ENCODE measurements at regions not wholly inside any gene's neighbourhood (a gene's known extent, or its start where the extent isn't known, plus 50 kb on each side); places are given as distances from the start of the nearest gene placed in this dataset.
"Not testable (repeated sequence)": the region's sequence is repeated elsewhere in the genome, so short reads cannot be mapped to it uniquely, and the experiment has no call there.

DNA sequence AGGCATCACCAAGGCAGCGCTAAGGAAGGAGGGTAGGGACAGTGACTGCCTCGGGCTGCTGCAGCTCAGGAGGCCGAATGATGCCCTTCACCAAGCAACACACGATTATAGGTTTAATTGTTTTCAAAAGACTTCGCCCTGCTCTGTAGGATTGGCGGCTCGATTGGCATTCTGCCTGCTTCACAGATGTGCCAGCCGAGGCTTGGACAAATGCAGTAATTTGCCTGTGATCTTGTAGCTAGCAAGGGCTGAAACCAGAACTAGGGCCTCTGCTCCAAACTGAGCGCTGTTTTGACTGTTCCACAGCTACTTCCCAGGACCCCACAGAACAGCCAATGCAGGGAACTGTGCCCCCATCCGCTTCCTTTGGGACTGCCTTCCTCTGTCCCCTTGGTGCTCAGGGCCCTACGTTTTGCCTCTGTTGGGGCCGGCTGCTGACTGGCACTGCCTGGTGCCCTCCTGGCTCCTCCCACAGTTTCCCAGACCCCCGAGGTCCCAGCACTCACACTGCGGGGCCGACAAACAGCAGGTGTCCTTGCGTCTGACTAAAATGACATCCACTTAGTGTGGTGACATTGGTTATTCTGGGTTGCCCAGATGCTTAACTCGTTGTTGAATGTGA, 62.6 kb upstream of the EN2 start:
- no peak for DNase-seq (ENCODE audit: low spot score)

DNA sequence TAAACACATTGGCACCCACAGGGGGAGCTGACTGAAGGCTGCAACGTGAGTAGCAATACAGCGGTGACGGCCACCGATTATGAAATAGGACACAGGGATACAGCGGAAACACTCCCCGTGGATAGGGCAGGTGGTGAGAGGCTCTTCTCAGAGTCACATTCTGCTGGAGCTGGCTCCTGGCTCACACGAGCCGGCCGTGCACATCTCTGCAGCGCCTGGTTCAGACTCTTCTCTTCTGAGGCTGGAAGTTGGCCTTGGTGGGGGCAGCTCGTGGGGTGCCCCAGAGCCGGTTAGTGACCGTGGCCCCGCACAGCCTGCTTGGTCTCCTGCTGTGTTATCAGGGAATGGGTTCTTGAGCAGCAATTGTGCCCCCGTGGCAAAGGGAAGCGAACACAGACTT, 61.3 kb upstream of the EN2 start:
- no peak for DNase-seq (ENCODE audit: low spot score)

DNA sequence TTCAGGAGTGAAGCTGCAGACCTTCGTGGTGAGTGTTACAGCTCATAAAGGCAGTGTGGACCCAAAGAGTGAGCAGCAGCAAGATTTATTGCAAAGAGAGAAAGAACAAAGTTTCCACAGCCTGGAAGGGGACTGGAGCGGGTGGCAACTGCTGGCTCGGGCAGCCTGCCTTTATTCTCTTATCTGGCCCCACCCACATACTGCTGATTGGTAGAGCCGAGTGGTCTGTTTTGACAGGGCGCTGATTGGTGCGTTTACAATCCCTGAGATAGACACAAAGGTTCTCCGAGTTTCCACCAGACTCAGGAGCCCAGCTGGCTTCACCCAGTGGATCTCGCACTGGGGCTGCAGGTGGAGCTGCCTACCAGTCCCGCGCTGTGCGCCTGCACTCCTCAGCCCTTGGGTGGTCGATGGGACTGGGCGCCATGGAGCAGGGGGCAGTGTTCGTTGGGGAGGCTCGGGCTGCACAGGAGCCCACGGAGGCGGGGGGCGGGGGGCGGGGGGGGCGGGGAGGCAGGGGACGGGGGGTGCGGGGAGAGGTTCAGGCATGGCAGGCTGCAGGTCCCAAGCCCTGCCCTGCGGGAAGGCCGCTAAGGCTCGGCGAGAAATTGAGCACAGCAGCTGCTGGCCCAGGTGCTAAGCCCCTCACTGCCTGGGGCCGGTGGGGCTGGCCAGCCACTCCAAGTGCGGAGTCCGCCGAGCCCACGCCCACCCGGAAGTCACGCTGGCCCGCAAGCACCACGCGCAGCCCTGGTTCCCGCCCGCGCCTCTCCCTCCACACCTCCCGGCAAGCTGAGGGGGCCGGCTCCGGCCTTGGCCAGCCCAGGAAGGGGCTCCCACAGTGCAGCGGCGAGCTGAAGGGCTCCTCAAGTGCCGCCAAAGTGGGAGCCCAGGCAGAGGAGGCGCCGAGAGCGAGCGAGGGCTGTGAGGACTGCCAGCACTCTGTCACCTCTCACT, 59.9 kb upstream of the EN2 start:
- not testable (repeated sequence) for DNase-seq (ENCODE audit: low spot score)

DNA sequence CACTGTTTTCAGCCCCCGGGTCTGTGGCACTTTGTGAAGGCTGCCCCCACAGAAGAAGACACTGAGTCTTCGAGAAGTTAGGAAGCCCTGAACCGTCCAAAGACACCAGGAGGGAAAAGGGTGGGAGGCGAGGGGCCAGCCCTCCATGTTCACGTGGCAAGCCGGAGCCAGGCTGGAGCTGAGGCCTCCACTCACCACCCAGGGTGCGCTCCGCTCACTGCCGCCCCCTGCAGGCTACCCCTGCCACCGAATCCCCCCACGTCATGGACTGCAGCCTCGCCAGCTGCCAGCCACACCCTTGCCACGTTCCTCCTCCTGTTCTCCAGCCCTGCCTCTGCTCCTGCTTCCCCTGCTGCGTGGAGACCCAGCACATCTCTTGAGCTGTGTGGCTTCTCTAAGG, 59.0 kb upstream of the EN2 start:
- DNase-seq (ENCODE audit: low spot score): no peak

DNA sequence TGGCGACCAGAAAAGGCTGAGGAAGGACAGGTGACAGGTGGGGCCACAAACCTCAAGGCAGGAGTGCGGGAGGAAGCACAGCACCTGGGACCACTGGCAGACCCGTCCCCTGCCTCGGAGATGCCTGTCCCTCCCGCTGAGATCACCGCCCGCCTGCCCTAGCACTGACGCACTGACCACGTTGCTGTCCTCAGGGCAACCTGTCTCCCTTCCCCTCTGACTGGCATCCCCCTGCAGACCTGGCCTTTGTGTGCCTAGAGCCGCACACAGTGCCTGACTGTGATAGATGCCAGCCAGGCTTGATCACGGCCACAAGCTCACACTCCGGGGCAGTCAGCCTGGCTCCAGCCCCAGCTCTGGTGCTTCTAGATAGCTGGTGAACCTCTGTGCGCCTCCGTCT, 58.4 kb upstream of the EN2 start:
- DNase-seq (ENCODE audit: low spot score): no peak

- DNase-seq (ENCODE audit: low spot score): no peak
Measured at GRCh38 chr7:155401231-155401630, 56.7 kb upstream of the EN2 start.

- no peak for DNase-seq (ENCODE audit: low spot score)
Measured at GRCh38 chr7:155401884-155402283, 56.0 kb upstream of the EN2 start.

DNA sequence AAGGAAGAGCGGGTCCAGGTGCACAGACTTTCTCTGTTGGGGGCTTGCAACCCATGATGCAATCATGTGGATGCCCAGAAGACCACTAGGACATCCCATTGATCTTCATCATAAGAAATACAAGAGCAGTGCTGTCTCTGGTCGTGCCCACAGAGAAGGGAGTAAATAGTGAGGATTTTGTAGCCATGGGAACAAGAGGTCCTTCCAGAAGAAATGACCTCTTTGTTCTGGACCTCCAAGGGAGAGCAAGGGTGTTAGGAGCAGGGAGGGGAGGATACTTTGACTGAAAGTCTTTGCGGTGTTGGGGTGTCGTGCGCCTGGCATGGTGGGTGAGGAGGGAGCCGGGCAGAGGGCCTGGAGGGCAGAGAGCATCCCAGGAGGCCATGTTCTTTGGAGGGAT, 55.0 kb upstream of the EN2 start:
- no peak for DNase-seq (ENCODE audit: low spot score)

DNA sequence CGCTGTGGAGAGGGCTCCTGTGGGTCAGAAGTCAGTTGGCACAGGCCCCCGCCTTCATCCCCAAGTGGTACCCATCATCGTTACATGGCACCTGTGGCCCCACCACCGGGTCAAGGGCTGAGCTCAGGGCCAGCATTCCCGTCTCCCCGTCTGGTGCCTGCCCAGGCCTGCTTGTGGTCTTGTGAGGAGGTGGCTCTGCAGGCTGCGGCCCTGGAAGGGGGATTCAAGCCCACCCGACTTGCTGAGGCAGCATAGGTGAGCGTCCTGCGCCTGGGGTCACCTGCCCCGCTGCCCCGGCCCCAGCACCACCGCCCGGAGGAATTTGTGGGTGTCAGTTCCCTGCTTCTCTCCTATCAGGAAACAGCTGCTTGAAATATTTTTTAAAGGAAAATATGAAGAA, 53.0 kb upstream of the EN2 start:
- DNase-seq (ENCODE audit: low spot score): no peak

DNA sequence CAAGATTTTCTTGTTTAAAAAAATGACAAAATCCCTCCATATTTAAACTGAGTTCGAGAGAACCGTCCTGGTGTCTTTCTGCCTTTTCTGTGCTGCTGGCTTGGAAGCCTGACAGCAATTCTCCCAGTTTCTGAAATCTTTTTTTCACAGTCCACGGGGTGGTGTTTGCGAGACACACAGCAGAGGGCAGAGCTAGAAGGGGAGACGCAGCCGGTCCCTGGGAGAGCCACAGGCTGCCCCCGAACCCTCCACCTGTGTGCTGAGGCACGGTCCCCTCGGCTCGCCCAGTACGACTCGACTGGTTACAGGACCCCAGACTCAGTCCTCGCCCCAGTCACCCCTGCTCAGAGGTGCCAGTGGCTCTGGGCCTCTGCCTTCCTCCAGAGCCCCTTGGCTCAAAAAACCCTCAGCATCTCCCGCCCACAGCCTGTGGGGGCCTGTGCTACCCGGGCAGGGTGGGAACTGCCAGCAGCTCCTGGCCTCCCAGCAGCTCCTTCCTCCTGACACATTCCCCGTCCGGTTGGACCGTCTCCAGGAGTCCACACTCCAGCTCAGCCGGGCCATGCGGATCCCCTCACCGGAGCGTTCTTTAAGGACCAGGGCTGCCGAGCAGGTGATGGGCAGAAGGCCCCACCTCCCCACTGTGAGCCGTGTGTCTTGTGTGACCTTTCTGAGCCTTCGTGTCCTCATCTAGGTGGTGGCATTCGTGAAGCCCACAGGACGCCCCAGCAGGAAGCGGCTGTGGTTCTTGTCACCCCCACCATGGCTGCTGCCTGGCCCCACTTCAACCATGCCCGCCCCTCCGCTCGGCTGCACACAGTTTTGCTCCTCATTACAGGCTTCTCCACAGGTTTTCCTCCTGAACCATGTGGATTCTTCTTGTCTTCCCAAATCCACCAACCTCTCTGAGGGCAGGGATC, 52.3 kb upstream of the EN2 start:
- no peak for DNase-seq (ENCODE audit: low spot score)

DNA sequence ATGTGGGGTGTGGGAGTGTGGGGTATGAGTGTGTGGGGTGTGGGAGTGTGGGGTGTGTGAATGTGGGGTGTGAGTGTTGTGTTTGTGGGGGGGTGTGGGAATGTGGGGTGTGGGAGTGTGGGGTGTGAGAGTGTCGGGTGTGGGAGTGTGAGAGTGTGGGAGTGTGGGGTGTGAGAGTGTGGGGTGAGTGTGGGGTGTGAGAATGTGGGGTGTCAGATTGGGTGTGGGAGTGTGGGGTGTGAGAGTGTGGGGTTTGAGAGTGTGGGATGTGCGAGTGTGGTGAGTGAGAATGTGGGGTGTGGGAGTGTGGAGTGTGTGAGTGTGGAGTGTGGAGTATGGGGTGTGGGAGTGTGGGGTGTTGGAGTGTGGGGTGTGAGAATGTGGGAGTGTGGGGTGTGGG, 50.1 kb upstream of the EN2 start:
- DNase-seq (ENCODE audit: low spot score): no peak

Data from CD4-positive, alpha-beta T cell treated with Interleukin-6 at 100 ng/mL for 8 hours (primary cell).